Thyroid gland (tissue), 4 donors: ENCODE measurements at regions not wholly inside any gene's neighbourhood (a gene's known extent, or its start where the extent isn't known, plus 50 kb on each side); places are given as distances from the start of the nearest gene placed in this dataset.

Experiments
- DNase-seq, 2 donors: peaks; one replicate each; pipeline ENCODE4 v3.0.0-alpha.2; 2019
- H3K27ac ChIP-seq, 3 donors: fragments of 200-600 bp; sonication (generic); 1 replicate in 2 of 3; 2 replicates in 1 of 3; pipeline ENCODE4 v1.5.1; 2016 to 2019; ENCODE audit warnings: mild to moderate bottlenecking in 1 of 3, moderate library complexity in 1 of 3
- H3K27me3 ChIP-seq: fragments of 200-600 bp; sonication (generic); one replicate; pipeline ENCODE4 v1.5.1; 2019
- H3K36me3 ChIP-seq, 2 donors: fragments of 200-600 bp; sonication (generic); one replicate each; pipeline ENCODE4 v1.5.1; 2016 to 2019
- H3K4me1 ChIP-seq, 2 donors: fragments of 200-600 bp; sonication (generic); one replicate each; pipeline ENCODE4 v1.5.1; 2017 to 2019
- H3K4me3 ChIP-seq, 3 donors: fragments of 200-600 bp; sonication (generic); replicated peaks in 1 of 3; 1 replicate in 2 of 3; 2 replicates in 1 of 3; pipeline ENCODE4 v1.5.1; 2016; ENCODE audit warnings: mild to moderate bottlenecking in 1 of 3
- H3K9me3 ChIP-seq: fragments of 200-600 bp; sonication (generic); one replicate; pipeline ENCODE4 v1.5.1; 2017
- CTCF ChIP-seq, 6 experiments: fragments of 200-600 bp in 3 of 6; fragments of 450-650 bp in 3 of 6; sonication (generic) in 3 of 6; IDR thresholded peaks; one replicate each; pipeline ENCODE4 v1.5.1; 2016 to 2019; ENCODE audit warnings: antibody characterized with exemption in 6 of 6, mild to moderate bottlenecking in 2 of 6, inconsistent platforms in 1 of 6, moderate library complexity in 1 of 6
- POLR2A ChIP-seq, 2 donors: fragments of 450-650 bp; IDR thresholded peaks; one replicate each; pipeline ENCODE4 v1.6.1; 2017; ENCODE audit warnings: antibody characterized with exemption in 2 of 2, mild to moderate bottlenecking in 2 of 2, moderate library complexity in 1 of 2
- WGBS, 2 donors: methylation state at CpG; one replicate each; pipeline ENCODE4 v1.1.5; 2017; 5-methylcytosine and 5-hydroxymethylcytosine counted together
- intact Hi-C: fragments of 100-400 bp; cut with DNase I; formaldehyde crosslinking; loops from one replicate; pipeline ENCODE4 v1.15.1; 2023

- H3K27ac ChIP-seq = no peak overlapping the region
- intact Hi-C loops = no loop called here
- no peak for DNase-seq
- H3K9me3 ChIP-seq = no peaks in the 10 kb centered on the region
- no peaks in the 10 kb centered on the region for H3K27me3 ChIP-seq
- no peak overlapping the region for H3K4me3 ChIP-seq
- WGBS, 2 donors = 94 to 95% methylated on average over 4 of the region's 4 CpGs
- H3K4me1 ChIP-seq = no peaks in the 10 kb centered on the region
- TF ChIP-seq CTCF (IDR thresholded peaks at IDR 0.05) (no peak), POLR2A (IDR thresholded peaks at IDR 0.05) (no peak)
- H3K36me3 ChIP-seq = no peaks in the 10 kb centered on the region
These were observed 153.7 kb upstream of the NR2F2 start for GRCh38 chr15:96176831-96177230.

GRCh38 chr15:96177279-96177678 lies 153.2 kb upstream of the NR2F2 start:
- intact Hi-C loops = no loop called here
- H3K4me1 ChIP-seq = no peaks in the 10 kb centered on the region
- H3K9me3 ChIP-seq = no peaks in the 10 kb centered on the region
- peak overlapping the region in 1 of 3 donors; percentile 46 for H3K27ac ChIP-seq
- 59 to 61% methylated on average over 1 of the region's 1 CpG for WGBS, 2 donors
- DNase-seq = no peak
- H3K4me3 ChIP-seq = no peak overlapping the region
- no peaks in the 10 kb centered on the region for H3K36me3 ChIP-seq
- H3K27me3 ChIP-seq = no peaks in the 10 kb centered on the region
- TF ChIP-seq POLR2A (IDR thresholded peaks at IDR 0.05) = no peak
- no peak for TF ChIP-seq CTCF (IDR thresholded peaks at IDR 0.05)

- no peak overlapping the region for H3K4me3 ChIP-seq
- DNase-seq = no peak
- intact Hi-C loops = no loop called here
- TF ChIP-seq CTCF (IDR thresholded peaks at IDR 0.05) (no peak), POLR2A (IDR thresholded peaks at IDR 0.05) (no peak)
- H3K27me3 ChIP-seq = no peaks in the 10 kb centered on the region
- 48 to 51% methylated on average over 11 of the region's 11 CpGs for WGBS, 2 donors
- H3K9me3 ChIP-seq = no peaks in the 10 kb centered on the region
- no peaks in the 10 kb centered on the region for H3K36me3 ChIP-seq
- H3K4me1 ChIP-seq = no peaks in the 10 kb centered on the region
- H3K27ac ChIP-seq = no peak overlapping the region
These were observed 150.3 kb upstream of the NR2F2 start for GRCh38 chr15:96180087-96180748.

GRCh38 chr15:96181217-96181616 lies 149.3 kb upstream of the NR2F2 start:
- no peak for DNase-seq
- Histone ChIP-seq H3K36me3 (no peaks in the 10 kb centered on the region), H3K4me1 (no peaks in the 10 kb centered on the region), H3K27me3 (no peaks in the 10 kb centered on the region), H3K9me3 (no peaks in the 10 kb centered on the region), H3K27ac (peak overlapping the region in 2 of 3 donors; percentile 30 to 46), H3K4me3 (no peak overlapping the region)
- no peak for TF ChIP-seq CTCF (IDR thresholded peaks at IDR 0.05)
- no peak for TF ChIP-seq POLR2A (IDR thresholded peaks at IDR 0.05)
- intact Hi-C loops = no loop called here

- TF ChIP-seq CTCF (IDR thresholded peaks at IDR 0.05) (no peak), POLR2A (IDR thresholded peaks at IDR 0.05) (no peak)
- 56 to 69% methylated on average over 8 of the region's 8 CpGs for WGBS, 2 donors
- no peaks in the 10 kb centered on the region for H3K36me3 ChIP-seq
- intact Hi-C loops = no loop called here
- no peaks in the 10 kb centered on the region for H3K4me1 ChIP-seq
- no peaks in the 10 kb centered on the region for H3K9me3 ChIP-seq
- peak overlapping the region in 2 of 3 donors; percentile 30 to 46 for H3K27ac ChIP-seq
- no peak overlapping the region for H3K4me3 ChIP-seq
- no peaks in the 10 kb centered on the region for H3K27me3 ChIP-seq
- DNase-seq = no peak
These were observed 148.6 kb upstream of the NR2F2 start for GRCh38 chr15:96181873-96182301.
